ENCODE measurements at regions not wholly inside any gene's neighbourhood (a gene's known extent, or its start where the extent isn't known, plus 50 kb on each side); places are given as distances from the start of the nearest gene placed in this dataset.

GRCh38 chr1:36606641-36607262 is 124.0 kb upstream of the CSF3R start:
- peak; percentile 79 for ATAC-seq (replicated peaks; ENCODE audit: extremely low read depth, poor library complexity, severe bottlenecking)
- Mint-ChIP-seq H3K4me1 (peaks cover 32% of the 10 kb centered on the region), H3K27me3 (no peaks in the 10 kb centered on the region), H3K36me3 (ENCODE audit: insufficient read depth) (peaks cover 2% of the 10 kb centered on the region), H3K9me3 (no peaks in the 10 kb centered on the region), H3K27ac (ENCODE audit: low read depth) (peak overlapping the region; percentile 44), H3K4me3 (peak overlapping the region; percentile 37)
- DNase-seq (ENCODE audit: low spot score in 2 of 2): peak in 1 of 2 donors; percentile 31

- peak; percentile 25 for ATAC-seq (replicated peaks; ENCODE audit: extremely low read depth, poor library complexity, severe bottlenecking)
- H3K4me3 Mint-ChIP-seq: peak overlapping the region; percentile 43
Observed at GRCh38 chr1:36605942-36606640, 123.4 kb upstream of the CSF3R start.

GRCh38 chr1:36603461-36603860 is 120.7 kb upstream of the CSF3R start:
- ATAC-seq (replicated peaks; ENCODE audit: extremely low read depth, poor library complexity, severe bottlenecking) (no peak), DNase-seq (ENCODE audit: low spot score in 2 of 2) (no peak)
- peaks cover 2% of the 10 kb centered on the region for H3K36me3 Mint-ChIP-seq (ENCODE audit: insufficient read depth)
- H3K27ac Mint-ChIP-seq (ENCODE audit: low read depth): no peak overlapping the region
- peaks cover 32% of the 10 kb centered on the region for H3K4me1 Mint-ChIP-seq
- H3K4me3 Mint-ChIP-seq: no peak overlapping the region
- H3K9me3 Mint-ChIP-seq: no peaks in the 10 kb centered on the region
- peaks cover 4% of the 10 kb centered on the region for H3K27me3 Mint-ChIP-seq

More at GRCh38 chr1:36605942-36606640, 123.4 kb upstream of the CSF3R start:
- H3K4me1 Mint-ChIP-seq: peaks cover 32% of the 10 kb centered on the region
- no peaks in the 10 kb centered on the region for H3K27me3 Mint-ChIP-seq
- H3K27ac Mint-ChIP-seq (ENCODE audit: low read depth): peak overlapping the region; percentile 44
- DNase-seq (ENCODE audit: low spot score in 2 of 2): no peak
- H3K36me3 Mint-ChIP-seq (ENCODE audit: insufficient read depth): peaks cover 2% of the 10 kb centered on the region
- H3K9me3 Mint-ChIP-seq: no peaks in the 10 kb centered on the region

GRCh38 chr1:36602184-36602583 is 119.5 kb upstream of the CSF3R start:
- peaks cover 2% of the 10 kb centered on the region for H3K36me3 Mint-ChIP-seq (ENCODE audit: insufficient read depth)
- peaks cover 17% of the 10 kb centered on the region for H3K27me3 Mint-ChIP-seq
- peaks cover 25% of the 10 kb centered on the region for H3K4me1 Mint-ChIP-seq
- no peak for ATAC-seq (replicated peaks; ENCODE audit: extremely low read depth, poor library complexity, severe bottlenecking)
- DNase-seq (ENCODE audit: low spot score in 2 of 2): no peak
- no peak overlapping the region for H3K27ac Mint-ChIP-seq (ENCODE audit: low read depth)
- no peak overlapping the region for H3K4me3 Mint-ChIP-seq
- H3K9me3 Mint-ChIP-seq: no peaks in the 10 kb centered on the region

- peaks cover 1% of the 10 kb centered on the region for H3K4me1 Mint-ChIP-seq
- DNase-seq (ENCODE audit: low spot score in 2 of 2) (no peak), ATAC-seq (replicated peaks; ENCODE audit: extremely low read depth, poor library complexity, severe bottlenecking) (no peak)
- no peak overlapping the region for H3K4me3 Mint-ChIP-seq
- H3K27ac Mint-ChIP-seq (ENCODE audit: low read depth): no peak overlapping the region
- H3K36me3 Mint-ChIP-seq (ENCODE audit: insufficient read depth): no peaks in the 10 kb centered on the region
- no peaks in the 10 kb centered on the region for H3K9me3 Mint-ChIP-seq
- H3K27me3 Mint-ChIP-seq: peaks cover 30% of the 10 kb centered on the region
Observed at GRCh38 chr1:36599828-36600227, 117.1 kb upstream of the CSF3R start.

- Mint-ChIP-seq H3K4me3 (no peak overlapping the region), H3K27me3 (peaks cover 35% of the 10 kb centered on the region), H3K9me3 (no peaks in the 10 kb centered on the region), H3K4me1 (no peaks in the 10 kb centered on the region), H3K36me3 (ENCODE audit: insufficient read depth) (no peaks in the 10 kb centered on the region), H3K27ac (ENCODE audit: low read depth) (no peak overlapping the region)
- ATAC-seq (replicated peaks; ENCODE audit: extremely low read depth, poor library complexity, severe bottlenecking): no peak
- DNase-seq (ENCODE audit: low spot score in 2 of 2): no peak
Observed at GRCh38 chr1:36597514-36597913, 114.8 kb upstream of the CSF3R start.

GRCh38 chr1:36595921-36596320 is 113.2 kb upstream of the CSF3R start:
- H3K27ac Mint-ChIP-seq (ENCODE audit: low read depth): no peak overlapping the region
- no peak for ATAC-seq (replicated peaks; ENCODE audit: extremely low read depth, poor library complexity, severe bottlenecking)
- DNase-seq (ENCODE audit: low spot score in 2 of 2): no peak
- H3K4me1 Mint-ChIP-seq: no peaks in the 10 kb centered on the region
- no peaks in the 10 kb centered on the region for H3K36me3 Mint-ChIP-seq (ENCODE audit: insufficient read depth)
- peaks cover 51% of the 10 kb centered on the region for H3K27me3 Mint-ChIP-seq
- no peak overlapping the region for H3K4me3 Mint-ChIP-seq
- H3K9me3 Mint-ChIP-seq: no peaks in the 10 kb centered on the region

- H3K27me3 Mint-ChIP-seq: peaks cover 56% of the 10 kb centered on the region
- DNase-seq (ENCODE audit: low spot score in 2 of 2): no peak
- H3K9me3 Mint-ChIP-seq: no peaks in the 10 kb centered on the region
- no peak overlapping the region for H3K4me3 Mint-ChIP-seq
- no peak for ATAC-seq (replicated peaks; ENCODE audit: extremely low read depth, poor library complexity, severe bottlenecking)
- no peaks in the 10 kb centered on the region for H3K4me1 Mint-ChIP-seq
- H3K27ac Mint-ChIP-seq (ENCODE audit: low read depth): no peak overlapping the region
- H3K36me3 Mint-ChIP-seq (ENCODE audit: insufficient read depth): no peaks in the 10 kb centered on the region
Observed at GRCh38 chr1:36595349-36595748, 112.6 kb upstream of the CSF3R start.

GRCh38 chr1:36594023-36594422 is 111.3 kb upstream of the CSF3R start:
- no peak overlapping the region for H3K27ac Mint-ChIP-seq (ENCODE audit: low read depth)
- peaks cover 2% of the 10 kb centered on the region for H3K36me3 Mint-ChIP-seq (ENCODE audit: insufficient read depth)
- no peaks in the 10 kb centered on the region for H3K9me3 Mint-ChIP-seq
- peaks cover 65% of the 10 kb centered on the region for H3K27me3 Mint-ChIP-seq
- DNase-seq (ENCODE audit: low spot score in 2 of 2): no peak
- ATAC-seq (replicated peaks; ENCODE audit: extremely low read depth, poor library complexity, severe bottlenecking): no peak
- no peaks in the 10 kb centered on the region for H3K4me1 Mint-ChIP-seq
- H3K4me3 Mint-ChIP-seq: no peak overlapping the region

- H3K27ac Mint-ChIP-seq (ENCODE audit: low read depth): no peak overlapping the region
- H3K36me3 Mint-ChIP-seq (ENCODE audit: insufficient read depth): peaks cover 2% of the 10 kb centered on the region
- H3K4me1 Mint-ChIP-seq: no peaks in the 10 kb centered on the region
- no peak for ATAC-seq (replicated peaks; ENCODE audit: extremely low read depth, poor library complexity, severe bottlenecking)
- no peak for DNase-seq (ENCODE audit: low spot score in 2 of 2)
- H3K9me3 Mint-ChIP-seq: no peaks in the 10 kb centered on the region
- H3K27me3 Mint-ChIP-seq: peaks cover 72% of the 10 kb centered on the region
- H3K4me3 Mint-ChIP-seq: no peak overlapping the region
Observed at GRCh38 chr1:36591278-36591677, 108.6 kb upstream of the CSF3R start.

- no peaks in the 10 kb centered on the region for H3K9me3 Mint-ChIP-seq
- no peak overlapping the region for H3K4me3 Mint-ChIP-seq
- H3K27ac Mint-ChIP-seq (ENCODE audit: low read depth): no peak overlapping the region
- ATAC-seq (replicated peaks; ENCODE audit: extremely low read depth, poor library complexity, severe bottlenecking) (no peak), DNase-seq (ENCODE audit: low spot score in 2 of 2) (no peak)
- peaks cover 2% of the 10 kb centered on the region for H3K36me3 Mint-ChIP-seq (ENCODE audit: insufficient read depth)
- no peaks in the 10 kb centered on the region for H3K4me1 Mint-ChIP-seq
- peaks cover 77% of the 10 kb centered on the region for H3K27me3 Mint-ChIP-seq
Observed at GRCh38 chr1:36590771-36591170, 108.1 kb upstream of the CSF3R start.

- Mint-ChIP-seq H3K9me3 (no peaks in the 10 kb centered on the region), H3K36me3 (ENCODE audit: insufficient read depth) (peaks cover 2% of the 10 kb centered on the region), H3K27me3 (peaks cover 77% of the 10 kb centered on the region), H3K4me1 (no peaks in the 10 kb centered on the region), H3K4me3 (no peak overlapping the region), H3K27ac (ENCODE audit: low read depth) (no peak overlapping the region)
- DNase-seq (ENCODE audit: low spot score in 2 of 2) (no peak), ATAC-seq (replicated peaks; ENCODE audit: extremely low read depth, poor library complexity, severe bottlenecking) (no peak)
Observed at GRCh38 chr1:36590264-36590663, 107.6 kb upstream of the CSF3R start.

GRCh38 chr1:36588972-36589371 is 106.3 kb upstream of the CSF3R start:
- no peak overlapping the region for H3K4me3 Mint-ChIP-seq
- H3K9me3 Mint-ChIP-seq: no peaks in the 10 kb centered on the region
- DNase-seq (ENCODE audit: low spot score in 2 of 2) (no peak), ATAC-seq (replicated peaks; ENCODE audit: extremely low read depth, poor library complexity, severe bottlenecking) (no peak)
- no peaks in the 10 kb centered on the region for H3K4me1 Mint-ChIP-seq
- H3K27ac Mint-ChIP-seq (ENCODE audit: low read depth): no peak overlapping the region
- peaks cover 2% of the 10 kb centered on the region for H3K36me3 Mint-ChIP-seq (ENCODE audit: insufficient read depth)
- peaks cover 83% of the 10 kb centered on the region for H3K27me3 Mint-ChIP-seq

Measured in central memory CD8-positive, alpha-beta T cell (primary cell).